Heart left ventricle (tissue), 16 donors: ENCODE measurements at regions not wholly inside any gene's neighbourhood (a gene's known extent, or its start where the extent isn't known, plus 50 kb on each side); places are given as distances from the start of the nearest gene placed in this dataset.

Source experiments
- ATAC-seq, 4 donors: fragments of 200-7000 bp; cut with Tn5 transposase; one replicate each; pipeline ENCODE4 v1.9.1; 2020 to 2022; ENCODE audit warnings: moderate library complexity in 4 of 4, mild to moderate bottlenecking in 3 of 4, moderate number of reproducible peaks in 1 of 4
- DNase-seq, 5 donors: peaks; one replicate each; pipeline ENCODE4 v3.0.0-alpha.2; 2020
- H3K27ac ChIP-seq, 12 donors: fragments of 200-600 bp; sonication (generic) in 4 of 12; one replicate each; pipeline versions ENCODE4 v1.5.0 to v1.8.0; 2016 to 2022; ENCODE audit warnings: mild to moderate bottlenecking in 2 of 12
- H3K27me3 ChIP-seq, 9 donors: fragments of 200-600 bp; sonication (generic) in 2 of 9; one replicate each; pipeline versions ENCODE4 v1.5.1 to v1.8.0; 2016 to 2022; ENCODE audit warnings: mild to moderate bottlenecking in 3 of 9
- H3K36me3 ChIP-seq, 9 donors: fragments of 200-600 bp; sonication (generic) in 2 of 9; one replicate each; pipeline versions ENCODE4 v1.5.0 to v1.8.0; 2018 to 2022; ENCODE audit warnings: mild to moderate bottlenecking in 2 of 9
- H3K4me1 ChIP-seq, 12 donors: fragments of 200-600 bp; sonication (generic) in 4 of 12; one replicate each; pipeline versions ENCODE4 v1.5.0 to v1.8.0; 2016 to 2022; ENCODE audit warnings: mild to moderate bottlenecking in 3 of 12
- H3K4me3 ChIP-seq, 12 donors: fragments of 200-600 bp; sonication (generic) in 4 of 12; one replicate each; pipeline versions ENCODE4 v1.5.0 to v1.8.0; 2017 to 2022; ENCODE audit warnings: mild to moderate bottlenecking in 9 of 12, moderate library complexity in 4 of 12
- H3K9me3 ChIP-seq, 12 donors: fragments of 200-600 bp; sonication (generic) in 4 of 12; one replicate each; pipeline versions ENCODE4 v1.5.0 to v1.8.0; 2016 to 2022; ENCODE audit warnings: mild to moderate bottlenecking in 1 of 12
- CTCF ChIP-seq, 12 donors: fragments of 200-600 bp; sonication (generic) in 4 of 12; IDR thresholded peaks; one replicate each; pipeline versions ENCODE4 v1.5.0 to v1.8.0; 2018 to 2022; ENCODE audit warnings: antibody characterized with exemption in 12 of 12, mild to moderate bottlenecking in 5 of 12
- POLR2A ChIP-seq, 2 donors: fragments of 450-650 bp; IDR thresholded peaks; one replicate each; pipeline ENCODE4 v1.6.1; 2017; ENCODE audit warnings: antibody characterized with exemption in 2 of 2, mild to moderate bottlenecking in 2 of 2, moderate library complexity in 2 of 2
- WGBS, 4 donors: extraction: QIAGEN DNeasy Blood & Tissue Kit in 2 of 4; methylation state at CpG; one replicate each; pipeline versions ENCODE4 v1.1.5 to v1.1.7; 2013 to 2018; 5-methylcytosine and 5-hydroxymethylcytosine counted together
- intact Hi-C, 10 donors: fragments of 100-400 bp; cut with DNase I; formaldehyde crosslinking; loops; one replicate each; pipeline versions ENCODE4 v1.11.1 to v1.14.2; 2022
- donor health status: ischemic (EF 13 %, LVEDD 7.1; RV severe dilation, severe dysfunction).
- donor health status: healthy with polysubstance abuse.
- donor health status: DM: no; HTN: yes; CAD: no.
- donor health status: DM: no; HTN: no; CAD: no.
- donor health status: ischemic (EF 25% LVEDD 6.9; RV normal size, moderate dysfunction).
- donor health status: ischemic (EF 25% LVEDD 5.7; RV mildly dilated, moderate dysfunction).
- donor health status: healthy.
- donor health status: DM: yes; HTN: yes; CAD: no.
- donor health status: ischemic (EF 35%, LVEDD 5.7; RV mildly dilated, moderate dysfunction).
- donor health status: nonischemic (EF 11% LVEDD 7.7; RV severe dilation, severe dysfunction).
- donor health status: DM: yes; HTN: yes; CAD: no.
- donor health status: PGD.
- donor health status: ischemic (EF 29% LVEDD 5.4; RV normal size, mild dysfunction).
- donor health status: nonischemic (EF 23%, LVEDD 6.1; RV moderate dilation, normal function).

GRCh38 chr6:112660626-112661025, 313.5 kb downstream of the RFPL4B start:
- Histone ChIP-seq H3K4me3 (no peak overlapping the region), H3K9me3 (no peaks in the 10 kb centered on the region), H3K4me1 (no peaks in the 10 kb centered on the region), H3K27me3 (no peaks in the 10 kb centered on the region), H3K27ac (no peak overlapping the region), H3K36me3 (no peaks in the 10 kb centered on the region)
- TF ChIP-seq CTCF (IDR thresholded peaks at IDR 0.05) (no peak), POLR2A (IDR thresholded peaks at IDR 0.05) (no peak)
- intact Hi-C loops: no loop called here
- no peak for DNase-seq
- WGBS, 4 donors: 86 to 97% (median 91%) methylated on average over 2 of the region's 2 CpGs
- no peak for ATAC-seq

DNA sequence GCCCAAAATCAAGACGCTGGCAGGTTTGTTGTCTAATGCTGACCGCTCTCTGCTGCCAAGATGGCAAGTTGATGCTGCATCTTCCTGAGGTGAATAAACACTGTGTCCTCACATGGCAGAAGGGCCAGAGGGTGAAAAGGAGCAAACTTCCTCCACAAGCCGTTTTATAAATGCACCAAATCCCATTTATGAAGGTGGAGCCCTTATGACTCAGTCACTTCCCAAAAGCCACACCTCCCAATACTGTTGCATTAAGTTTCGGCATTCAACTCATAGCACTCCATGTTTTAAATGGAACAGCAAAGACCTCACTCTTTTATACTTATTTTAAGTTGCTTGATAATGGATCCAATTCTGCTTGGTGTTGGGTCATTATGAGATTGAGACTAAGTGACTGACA, 316.6 kb downstream of the RFPL4B start:
- DNase-seq (no peak), ATAC-seq (no peak)
- no peaks in the 10 kb centered on the region for H3K9me3 ChIP-seq
- H3K36me3 ChIP-seq: no peaks in the 10 kb centered on the region
- no peak overlapping the region for H3K4me3 ChIP-seq
- no peak for TF ChIP-seq POLR2A (IDR thresholded peaks at IDR 0.05)
- TF ChIP-seq CTCF (IDR thresholded peaks at IDR 0.05): no peak
- H3K27me3 ChIP-seq: no peaks in the 10 kb centered on the region
- 77 to 88% (median 86%) methylated on average over 4 of the region's 4 CpGs for WGBS, 4 donors
- no peaks in the 10 kb centered on the region for H3K4me1 ChIP-seq
- intact Hi-C loops: no loop called here
- H3K27ac ChIP-seq: no peak overlapping the region

DNA sequence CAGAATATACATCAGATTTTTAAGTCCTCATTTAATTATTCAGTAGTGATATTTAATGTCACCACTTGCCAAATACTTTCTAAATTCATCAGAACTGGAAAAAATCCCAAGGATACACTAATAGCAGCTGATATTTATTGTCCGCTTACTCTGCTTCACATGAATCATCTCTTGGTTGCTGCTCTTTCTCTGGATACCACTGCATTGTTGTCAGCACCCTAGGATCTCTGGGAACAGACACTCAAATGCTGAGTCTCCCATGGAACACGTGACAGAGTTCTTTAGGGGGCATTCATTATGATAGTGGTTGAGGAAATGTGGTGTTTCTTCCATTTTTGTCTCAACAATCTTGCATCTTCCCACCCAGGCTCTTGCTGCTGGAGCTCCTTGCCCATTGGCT, 318.0 kb downstream of the RFPL4B start:
- intact Hi-C loops: no loop called here
- no peak for DNase-seq
- Histone ChIP-seq H3K4me3 (no peak overlapping the region), H3K9me3 (no peaks in the 10 kb centered on the region), H3K27me3 (no peaks in the 10 kb centered on the region), H3K4me1 (no peaks in the 10 kb centered on the region), H3K27ac (no peak overlapping the region), H3K36me3 (no peaks in the 10 kb centered on the region)
- WGBS, 4 donors: 51 to 76% (median 64%) methylated on average over 2 of the region's 2 CpGs
- TF ChIP-seq POLR2A (IDR thresholded peaks at IDR 0.05) (no peak), CTCF (IDR thresholded peaks at IDR 0.05) (no peak)
- ATAC-seq: no peak

DNA sequence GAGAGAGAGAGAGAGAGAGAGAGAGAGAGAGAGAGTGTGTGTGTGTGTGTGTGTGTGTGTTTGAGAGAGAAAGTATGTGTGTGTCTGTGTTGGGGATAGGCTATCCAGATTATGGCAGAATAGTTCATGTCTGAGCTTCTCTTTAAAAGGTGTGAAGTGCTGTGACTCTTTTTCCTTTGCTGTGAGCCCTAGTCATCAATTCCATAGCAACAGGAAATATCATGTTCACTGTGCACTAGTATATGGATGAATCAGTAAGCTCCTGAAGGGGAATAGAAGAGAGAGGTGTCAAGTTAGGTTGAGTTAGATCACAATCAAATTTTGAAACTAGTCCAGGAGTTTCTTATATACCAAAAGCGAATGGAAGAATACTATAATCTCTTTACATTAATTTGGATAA, 318.7 kb downstream of the RFPL4B start:
- Histone ChIP-seq H3K9me3 (no peaks in the 10 kb centered on the region), H3K27ac (no peak overlapping the region), H3K27me3 (no peaks in the 10 kb centered on the region), H3K36me3 (no peaks in the 10 kb centered on the region), H3K4me1 (no peaks in the 10 kb centered on the region), H3K4me3 (no peak overlapping the region)
- ATAC-seq: no peak
- intact Hi-C loops: no loop called here
- TF ChIP-seq POLR2A (IDR thresholded peaks at IDR 0.05) (no peak), CTCF (IDR thresholded peaks at IDR 0.05) (no peak)
- 87 to 98% (median 92%) methylated on average over 1 of the region's 1 CpG for WGBS, 4 donors
- no peak for DNase-seq
